ENCODE measurements at regions not wholly inside any gene's neighbourhood (a gene's known extent, or its start where the extent isn't known, plus 50 kb on each side); places are given as distances from the start of the nearest gene placed in this dataset.

DNA sequence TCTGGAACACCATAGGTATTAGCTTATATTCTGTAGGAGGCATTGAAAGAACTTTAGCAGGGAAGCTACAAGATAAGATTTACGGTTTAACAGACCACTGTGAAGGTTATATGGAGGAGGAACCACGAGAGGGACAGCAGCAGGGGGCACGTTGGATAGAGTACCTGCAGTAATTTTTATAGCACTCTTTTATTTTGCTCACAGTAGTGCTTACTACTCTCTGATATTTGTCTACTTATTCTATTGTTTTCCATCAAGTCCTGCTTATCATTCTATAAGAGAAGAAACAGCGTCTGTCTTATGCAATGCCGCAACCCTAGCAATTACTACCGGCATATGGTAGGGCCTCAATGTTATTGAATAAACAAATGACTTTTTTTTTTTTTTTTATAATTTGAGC lies 122.5 kb downstream of the PCDH7 start:
- H3K9ac ChIP-seq = no peak overlapping the region
- TF ChIP-seq EZH2phosphoT487 (IDR thresholded peaks at IDR 0.05; ENCODE audit: insufficient read depth, low read depth) (no peak), EZH2 (IDR thresholded peaks at IDR 0.05; ENCODE audit: insufficient read depth, poor library complexity, severe bottlenecking) (no peak)
- H3K4me3 ChIP-seq = no peak overlapping the region
- WGBS, 2 experiments (ENCODE audit: low coverage in 1 of 2, low lambda C conversion rate in 2 of 2, missing lambda C conversion rate in 2 of 2) = 44 to 45% methylated on average over 6 of the region's 6 CpGs
- H3K27me3 ChIP-seq (replicated peaks; ENCODE audit: insufficient read depth) = no peaks in the 10 kb centered on the region
- H3K27ac ChIP-seq = no peak overlapping the region
- no peaks in the 10 kb centered on the region for H4K20me1 ChIP-seq (ENCODE audit: insufficient read depth)
- H3K36me3 ChIP-seq (ENCODE audit: low read depth) = no peaks in the 10 kb centered on the region
- no peaks in the 10 kb centered on the region for H3K9me3 ChIP-seq (ENCODE audit: low read depth)
- H3F3A ChIP-seq (ENCODE audit: insufficient read depth) = no peaks in the 10 kb centered on the region
- H3K79me2 ChIP-seq (ENCODE audit: insufficient read depth) = no peaks in the 10 kb centered on the region
- in situ Hi-C loops (cut with MboI) = no loop called here
- H2AFZ ChIP-seq = no peak overlapping the region
- H3K4me1 ChIP-seq (ENCODE audit: insufficient read depth) = no peaks in the 10 kb centered on the region
- H3K9me2 ChIP-seq (ENCODE audit: insufficient read depth) = no peaks in the 10 kb centered on the region
- no peak overlapping the region for H3K4me2 ChIP-seq (ENCODE audit: unreplicated experiment)
- no peak for DNase-seq

DNA sequence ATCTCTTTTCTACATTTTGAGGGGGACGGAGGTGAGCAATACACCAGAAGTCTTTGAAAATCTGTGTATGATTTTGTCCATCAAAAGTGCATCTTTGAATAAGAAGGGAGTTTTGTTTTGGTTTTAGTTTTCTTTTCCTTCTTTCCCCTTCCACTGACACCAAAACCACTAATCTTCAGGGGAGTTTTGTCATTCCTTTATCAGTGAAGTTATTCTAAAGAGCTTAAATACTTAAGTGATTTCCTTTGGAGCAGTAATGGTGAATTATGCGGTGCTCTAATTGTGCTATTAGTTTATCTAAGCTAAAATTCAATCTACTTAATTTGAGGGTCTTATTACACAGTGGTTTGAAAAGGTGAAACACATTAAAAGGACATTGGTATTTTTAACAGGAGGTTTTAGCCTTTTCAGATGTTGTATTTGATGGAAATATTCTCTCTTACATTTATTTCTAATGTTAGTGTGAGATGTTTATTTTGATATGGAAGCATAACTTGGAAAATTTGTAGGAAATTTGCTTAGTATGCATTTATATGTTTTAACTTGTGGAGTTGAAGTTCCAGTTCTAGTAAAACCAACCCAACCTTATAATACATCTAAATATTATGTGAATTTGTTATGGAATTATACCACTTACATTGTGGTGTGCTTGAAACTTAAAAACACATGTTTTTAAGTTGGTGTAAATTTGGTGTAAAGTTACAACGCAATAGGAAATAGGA lies 124.9 kb downstream of the PCDH7 start:
- no peak for TF ChIP-seq EZH2phosphoT487 (IDR thresholded peaks at IDR 0.05; ENCODE audit: insufficient read depth, low read depth)
- TF ChIP-seq EZH2 (IDR thresholded peaks at IDR 0.05; ENCODE audit: insufficient read depth, poor library complexity, severe bottlenecking) = no peak
- no peak overlapping the region for H3K4me3 ChIP-seq
- H3K4me1 ChIP-seq (ENCODE audit: insufficient read depth) = no peaks in the 10 kb centered on the region
- WGBS, 2 experiments (ENCODE audit: low coverage in 1 of 2, low lambda C conversion rate in 2 of 2, missing lambda C conversion rate in 2 of 2) = 32 to 42% methylated on average over 3 of the region's 3 CpGs
- in situ Hi-C loops (cut with MboI) = no loop called here
- H3K9me3 ChIP-seq (ENCODE audit: low read depth) = no peaks in the 10 kb centered on the region
- no peaks in the 10 kb centered on the region for H3K36me3 ChIP-seq (ENCODE audit: low read depth)
- H3K4me2 ChIP-seq (ENCODE audit: unreplicated experiment) = no peak overlapping the region
- no peaks in the 10 kb centered on the region for H4K20me1 ChIP-seq (ENCODE audit: insufficient read depth)
- H3K9me2 ChIP-seq (ENCODE audit: insufficient read depth) = no peaks in the 10 kb centered on the region
- DNase-seq = no peak
- H3K79me2 ChIP-seq (ENCODE audit: insufficient read depth) = no peaks in the 10 kb centered on the region
- H3K27me3 ChIP-seq (replicated peaks; ENCODE audit: insufficient read depth) = no peaks in the 10 kb centered on the region
- no peaks in the 10 kb centered on the region for H3F3A ChIP-seq (ENCODE audit: insufficient read depth)
- H2AFZ ChIP-seq = no peak overlapping the region
- H3K27ac ChIP-seq = no peak overlapping the region
- H3K9ac ChIP-seq = no peak overlapping the region

DNA sequence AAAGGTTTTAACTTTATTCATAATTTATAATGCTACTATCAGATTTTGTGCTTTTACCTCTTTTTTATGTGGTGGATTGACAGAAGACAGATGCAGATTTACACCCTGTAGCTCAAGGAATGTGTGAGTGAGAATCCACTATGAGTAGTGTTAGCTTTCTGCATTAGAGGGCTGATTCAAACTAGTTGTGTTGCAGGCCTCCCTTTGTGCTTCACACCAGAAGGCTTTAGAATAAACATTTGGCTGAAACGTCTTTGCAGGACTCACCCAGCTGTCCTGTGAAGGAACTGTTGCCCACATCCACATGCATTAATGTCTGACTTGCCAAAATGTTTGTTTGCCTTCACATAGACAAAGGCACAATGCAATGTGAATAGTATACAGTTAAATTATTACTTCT lies 127.0 kb downstream of the PCDH7 start:
- Histone ChIP-seq H3F3A (ENCODE audit: insufficient read depth) (no peaks in the 10 kb centered on the region), H4K20me1 (ENCODE audit: insufficient read depth) (no peaks in the 10 kb centered on the region), H3K79me2 (ENCODE audit: insufficient read depth) (no peaks in the 10 kb centered on the region), H3K4me1 (ENCODE audit: insufficient read depth) (no peaks in the 10 kb centered on the region), H3K9me2 (ENCODE audit: insufficient read depth) (no peaks in the 10 kb centered on the region), H3K27ac (no peak overlapping the region), H2AFZ (no peak overlapping the region), H3K36me3 (ENCODE audit: low read depth) (no peaks in the 10 kb centered on the region), H3K4me3 (no peak overlapping the region), H3K4me2 (ENCODE audit: unreplicated experiment) (no peak overlapping the region), H3K27me3 (replicated peaks; ENCODE audit: insufficient read depth) (no peaks in the 10 kb centered on the region), H3K9ac (no peak overlapping the region), H3K9me3 (ENCODE audit: low read depth) (no peaks in the 10 kb centered on the region)
- no peak for TF ChIP-seq EZH2phosphoT487 (IDR thresholded peaks at IDR 0.05; ENCODE audit: insufficient read depth, low read depth)
- no peak for TF ChIP-seq EZH2 (IDR thresholded peaks at IDR 0.05; ENCODE audit: insufficient read depth, poor library complexity, severe bottlenecking)
- in situ Hi-C loops (cut with MboI) = no loop called here
- WGBS, 2 experiments (ENCODE audit: low coverage in 1 of 2, low lambda C conversion rate in 2 of 2, missing lambda C conversion rate in 2 of 2) = 0% methylated on average over 1 of the region's 1 CpG
- DNase-seq = no peak

DNA sequence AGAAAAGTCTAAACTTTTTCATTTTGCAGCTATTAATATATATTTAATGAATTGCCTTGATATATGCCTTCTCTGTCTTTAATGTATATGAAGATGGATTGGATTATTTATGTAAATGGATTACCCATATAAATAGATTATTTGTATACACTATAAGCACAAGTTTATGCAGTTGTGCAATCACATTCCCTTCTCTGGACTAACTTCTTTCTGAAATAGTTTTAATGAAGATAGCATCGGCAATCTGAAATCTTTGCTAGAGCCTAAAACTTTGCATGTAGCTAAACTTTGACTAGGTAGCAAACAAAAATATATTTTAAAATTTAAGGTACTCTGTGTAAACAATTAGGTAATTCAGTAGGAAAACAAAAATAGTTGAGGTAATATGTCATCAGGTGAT lies 127.8 kb downstream of the PCDH7 start:
- TF ChIP-seq EZH2phosphoT487 (IDR thresholded peaks at IDR 0.05; ENCODE audit: insufficient read depth, low read depth) (no peak), EZH2 (IDR thresholded peaks at IDR 0.05; ENCODE audit: insufficient read depth, poor library complexity, severe bottlenecking) (no peak)
- Histone ChIP-seq H4K20me1 (ENCODE audit: insufficient read depth) (no peaks in the 10 kb centered on the region), H3K9ac (no peak overlapping the region), H3K27ac (no peak overlapping the region), H3K4me3 (no peak overlapping the region), H3K36me3 (ENCODE audit: low read depth) (no peaks in the 10 kb centered on the region), H3K79me2 (ENCODE audit: insufficient read depth) (no peaks in the 10 kb centered on the region), H3F3A (ENCODE audit: insufficient read depth) (no peaks in the 10 kb centered on the region), H3K9me3 (ENCODE audit: low read depth) (no peaks in the 10 kb centered on the region), H3K27me3 (replicated peaks; ENCODE audit: insufficient read depth) (no peaks in the 10 kb centered on the region), H3K4me1 (ENCODE audit: insufficient read depth) (no peaks in the 10 kb centered on the region), H3K9me2 (ENCODE audit: insufficient read depth) (no peaks in the 10 kb centered on the region), H2AFZ (no peak overlapping the region), H3K4me2 (ENCODE audit: unreplicated experiment) (no peak overlapping the region)
- in situ Hi-C loops (cut with MboI) = no loop called here
- WGBS, 2 experiments (ENCODE audit: low coverage in 1 of 2, low lambda C conversion rate in 2 of 2, missing lambda C conversion rate in 2 of 2) = 51 to 70% methylated on average over 1 of the region's 1 CpG
- DNase-seq = no peak
